GM18520 (cell line): ENCODE measurements at regions not wholly inside any gene's neighbourhood (a gene's known extent, or its start where the extent isn't known, plus 50 kb on each side); places are given as distances from the start of the nearest gene placed in this dataset.
"Not testable (repeated sequence)": the region's sequence is repeated elsewhere in the genome, so short reads cannot be mapped to it uniquely, and the experiment has no call there.

Experiments
- ATAC-seq: cut with Tn5 transposase; IDR thresholded peaks from one replicate; pipeline ENCODE4 v1.9.1; 2021; ENCODE audit not compliant: unreplicated experiment

DNA sequence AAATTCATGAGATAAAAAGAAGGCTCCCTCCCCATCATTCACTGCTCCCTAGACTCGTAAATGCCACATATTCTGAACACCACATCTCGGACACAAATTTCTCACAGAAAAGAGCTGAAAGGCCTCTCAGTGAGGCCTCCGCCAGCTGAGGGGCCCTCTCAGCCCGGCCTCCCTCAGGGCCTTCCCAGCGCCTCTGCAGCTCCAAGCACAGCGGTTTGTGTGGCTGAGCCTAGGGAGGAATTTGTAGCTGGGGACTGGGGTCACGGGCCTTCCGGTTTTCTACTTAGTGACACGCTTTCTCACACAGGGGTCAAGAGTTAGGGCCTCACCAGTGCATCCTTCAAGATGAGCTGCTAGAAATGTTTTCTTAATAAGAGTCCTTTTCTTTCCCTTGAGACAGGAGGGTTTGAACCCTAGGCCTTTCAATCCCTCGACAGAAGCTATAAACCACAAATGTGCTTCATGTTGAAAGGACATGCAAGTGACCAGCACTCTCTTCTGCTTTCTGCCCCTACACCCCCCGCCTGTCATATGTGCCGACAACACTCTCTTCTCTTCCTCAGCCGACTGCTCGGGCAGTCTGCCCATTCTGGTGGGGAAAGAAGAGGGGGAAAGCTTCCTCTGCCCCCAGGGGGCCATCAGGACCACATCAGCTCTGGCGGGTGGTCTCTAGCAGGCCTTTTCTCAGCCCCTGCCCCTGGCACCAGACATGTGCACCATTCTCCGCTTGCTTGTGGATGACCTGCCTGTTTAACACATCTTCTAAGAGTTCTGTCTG is 104.9 kb downstream of the CHIC2 start:
- ATAC-seq: no peak

DNA sequence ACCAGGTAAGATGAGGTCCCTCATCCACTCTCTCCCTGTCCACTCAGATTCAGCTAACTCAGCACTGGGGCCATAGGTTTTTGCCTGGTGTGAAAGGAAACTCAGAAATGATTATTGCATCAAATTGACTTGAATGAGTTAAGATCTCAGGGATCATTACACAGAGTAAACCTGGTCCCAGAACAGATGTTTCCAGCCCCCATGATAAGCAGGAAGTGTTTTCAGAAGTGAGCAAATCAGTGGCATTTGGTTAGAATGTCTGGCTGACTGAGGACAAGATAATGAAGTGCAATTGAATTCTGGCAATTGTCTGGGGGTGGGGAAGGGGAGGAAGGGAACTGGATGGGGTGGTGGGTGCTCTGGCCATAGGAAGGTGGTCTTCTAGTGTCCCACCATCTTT is 108.0 kb downstream of the CHIC2 start:
- no peak for ATAC-seq

DNA sequence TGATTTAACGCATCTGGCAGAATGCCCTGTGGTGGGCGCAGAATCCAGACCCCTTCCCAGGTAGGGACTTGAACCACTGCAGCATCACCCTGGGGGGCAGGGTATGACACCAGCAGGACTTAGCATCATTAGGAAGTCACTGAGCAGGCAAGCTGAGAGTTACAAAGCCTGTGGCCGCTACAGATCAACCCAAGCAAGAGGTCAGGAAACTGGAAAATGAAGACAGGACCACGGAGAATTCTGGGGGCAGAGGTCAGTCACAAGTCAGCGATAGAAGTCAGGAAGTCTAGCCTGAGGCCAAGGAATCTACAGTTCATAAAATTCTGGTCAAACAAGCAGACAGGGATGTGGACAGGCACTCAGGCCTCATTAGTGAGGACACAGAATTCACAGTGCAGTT is 108.4 kb downstream of the CHIC2 start:
- no peak for ATAC-seq

DNA sequence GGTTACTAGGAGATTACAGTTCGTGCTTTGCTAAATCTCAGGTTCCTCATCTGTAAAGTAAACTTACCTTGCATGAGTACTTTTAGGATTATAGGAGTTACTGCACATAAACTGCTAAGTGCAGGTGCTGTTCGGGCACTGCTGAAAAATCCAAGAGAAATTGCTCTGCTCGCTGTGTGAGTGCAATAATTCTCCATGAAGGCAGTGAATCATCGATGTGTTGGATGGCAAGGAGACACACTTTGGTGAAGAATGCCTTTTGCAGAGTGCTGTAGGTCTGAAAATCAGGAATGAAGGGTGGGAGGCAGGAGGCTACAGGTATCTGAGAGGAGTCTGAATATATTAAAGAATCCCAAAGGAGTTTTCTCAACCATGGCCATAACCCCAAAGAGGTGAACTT is 113.0 kb downstream of the CHIC2 start:
- ATAC-seq: no peak

DNA sequence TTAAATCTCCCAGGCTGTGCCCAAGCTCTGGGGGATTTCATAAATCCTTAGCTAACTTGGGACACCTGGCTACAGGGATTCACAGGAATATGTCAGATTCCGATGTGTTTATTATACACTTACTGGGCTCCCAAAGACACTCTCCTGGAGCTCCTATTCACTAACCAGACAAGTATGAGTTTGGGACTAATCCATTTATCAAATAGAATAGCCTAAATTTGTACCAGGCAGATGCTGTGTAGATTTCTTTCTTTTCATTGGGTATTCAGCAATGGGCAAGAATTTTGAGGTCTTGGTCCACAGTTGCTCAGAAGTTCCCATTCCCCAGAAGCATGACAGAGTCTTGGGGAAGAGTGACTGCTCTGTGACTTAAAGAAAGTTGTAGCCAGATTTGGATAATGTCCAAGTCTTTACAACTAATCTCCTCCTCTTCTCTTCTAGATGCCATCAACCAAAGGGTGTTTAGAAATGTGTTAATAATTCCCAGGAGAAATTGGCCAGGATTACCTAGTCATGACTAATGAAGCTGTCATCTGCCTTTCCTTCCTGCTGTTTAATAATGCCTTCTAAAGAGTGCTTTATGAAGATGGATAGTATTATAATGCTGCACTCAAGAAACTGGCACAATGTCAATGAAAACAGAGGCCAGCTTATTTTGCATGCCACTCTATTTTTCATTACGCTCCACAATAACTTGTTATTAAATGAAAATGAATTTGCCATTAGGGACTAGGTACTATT is 120.9 kb downstream of the CHIC2 start:
- no peak for ATAC-seq

DNA sequence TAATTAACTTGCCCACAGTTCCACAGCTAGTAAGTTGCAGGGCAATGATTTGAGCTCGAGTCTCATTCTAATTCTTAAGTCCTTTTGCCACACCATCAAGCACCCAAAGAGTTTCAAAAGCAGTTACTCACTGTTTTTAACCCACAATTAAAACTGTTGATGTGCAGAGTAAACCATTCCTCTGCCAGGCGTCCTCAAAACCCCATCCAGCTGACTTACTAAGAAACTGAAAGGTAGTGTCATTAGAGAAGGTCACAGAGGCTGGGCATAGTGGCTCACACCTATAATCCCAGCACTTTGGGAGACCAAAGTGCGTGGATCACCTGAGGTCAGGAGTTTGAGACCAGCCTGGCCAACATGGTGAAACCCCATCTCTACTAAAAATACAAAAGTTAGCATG is 121.7 kb downstream of the CHIC2 start:
- ATAC-seq: no peak

DNA sequence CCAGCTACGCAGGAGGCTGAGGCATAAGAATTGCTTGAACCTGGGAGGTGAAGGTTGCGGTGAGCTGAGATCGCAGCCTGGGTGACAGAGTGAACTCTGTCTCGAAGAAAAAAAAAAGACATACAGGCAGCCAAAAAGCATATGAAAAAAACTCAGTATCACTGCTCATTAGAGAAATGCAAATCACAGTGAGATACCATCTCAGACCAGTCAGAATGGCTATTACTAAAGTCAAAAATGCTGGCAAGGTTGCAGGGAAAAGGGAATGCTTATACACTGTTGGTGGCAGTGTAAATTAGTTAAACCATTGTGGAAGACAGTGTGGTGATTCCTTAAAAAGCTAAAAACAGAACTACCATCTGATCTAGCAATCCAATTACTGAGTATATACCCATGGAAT is 123.1 kb downstream of the CHIC2 start:
- no peak for ATAC-seq

DNA sequence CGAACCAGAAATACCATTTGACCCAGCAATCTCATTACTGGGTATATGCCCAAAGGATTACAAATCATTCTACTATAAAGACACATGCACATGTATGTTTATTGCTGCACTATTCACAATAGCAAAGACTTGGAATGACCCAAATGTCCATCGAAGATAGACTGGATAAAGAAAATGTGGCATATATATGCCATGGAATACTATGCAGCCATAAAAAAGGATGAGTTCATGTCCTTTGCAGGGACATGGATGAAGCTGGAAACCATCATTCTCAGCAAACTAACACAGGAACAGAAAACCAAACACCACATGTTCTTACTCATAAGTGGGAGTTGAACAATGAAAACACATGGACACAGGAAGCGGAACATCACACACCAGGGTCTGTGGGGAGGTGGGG is 124.5 kb downstream of the CHIC2 start:
- ATAC-seq: not testable (repeated sequence)

DNA sequence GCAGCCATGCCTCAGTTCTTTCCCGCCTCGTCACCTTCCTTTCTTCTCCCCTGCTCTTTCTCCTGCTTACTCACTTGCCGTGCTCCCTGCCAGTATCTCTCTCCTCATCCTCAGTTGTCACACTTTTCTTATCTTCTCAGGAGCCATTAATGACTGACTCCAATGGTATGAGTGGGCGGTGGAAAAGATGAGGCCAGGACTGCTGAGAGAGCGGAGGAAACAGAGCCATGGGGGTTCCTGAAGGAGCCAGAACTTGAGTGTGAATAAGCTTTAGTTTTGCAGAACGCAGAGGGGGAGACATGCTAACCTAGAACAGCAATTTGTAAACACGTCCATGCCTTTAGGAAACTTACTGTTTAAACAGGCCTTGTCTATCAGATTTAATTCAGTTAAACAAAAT is 126.5 kb downstream of the CHIC2 start:
- no peak for ATAC-seq

DNA sequence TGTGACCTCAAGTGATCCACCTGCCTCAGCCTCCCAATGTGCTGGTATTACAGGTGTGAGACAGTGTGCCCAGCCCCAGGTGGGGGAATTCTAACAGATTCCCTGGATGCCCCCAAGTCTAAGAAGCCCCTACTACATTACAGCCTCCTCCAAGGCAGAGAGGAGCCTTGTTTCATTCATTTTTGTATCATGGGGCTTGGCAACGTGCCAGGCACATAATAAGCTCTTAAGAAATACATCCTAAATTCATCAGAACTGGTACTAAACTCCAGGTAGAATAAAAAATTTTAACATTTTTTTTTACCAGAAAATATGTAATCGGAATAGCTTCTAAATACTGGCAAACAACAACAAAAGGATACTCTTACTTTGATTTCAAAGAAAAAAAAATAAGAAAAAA is 127.1 kb downstream of the CHIC2 start:
- ATAC-seq: no peak

DNA sequence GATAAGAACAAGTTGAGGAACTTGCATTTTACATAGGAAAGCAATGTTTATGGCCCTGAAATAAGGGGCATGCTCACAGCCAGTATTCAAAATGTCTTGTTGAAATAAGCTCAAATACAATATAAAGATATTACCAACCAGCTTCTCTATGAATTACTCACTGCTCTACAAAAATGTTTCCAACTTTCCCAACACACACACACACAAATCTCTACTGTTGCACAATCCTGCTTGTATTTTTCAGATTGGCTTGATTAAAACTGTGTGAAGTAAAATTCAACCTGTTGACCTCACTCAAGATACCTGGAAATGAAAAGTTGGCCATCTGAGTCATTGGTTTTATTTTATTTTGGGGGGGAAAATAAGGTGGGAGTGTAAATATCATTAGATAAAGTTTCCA is 128.6 kb downstream of the CHIC2 start:
- no peak for ATAC-seq

DNA sequence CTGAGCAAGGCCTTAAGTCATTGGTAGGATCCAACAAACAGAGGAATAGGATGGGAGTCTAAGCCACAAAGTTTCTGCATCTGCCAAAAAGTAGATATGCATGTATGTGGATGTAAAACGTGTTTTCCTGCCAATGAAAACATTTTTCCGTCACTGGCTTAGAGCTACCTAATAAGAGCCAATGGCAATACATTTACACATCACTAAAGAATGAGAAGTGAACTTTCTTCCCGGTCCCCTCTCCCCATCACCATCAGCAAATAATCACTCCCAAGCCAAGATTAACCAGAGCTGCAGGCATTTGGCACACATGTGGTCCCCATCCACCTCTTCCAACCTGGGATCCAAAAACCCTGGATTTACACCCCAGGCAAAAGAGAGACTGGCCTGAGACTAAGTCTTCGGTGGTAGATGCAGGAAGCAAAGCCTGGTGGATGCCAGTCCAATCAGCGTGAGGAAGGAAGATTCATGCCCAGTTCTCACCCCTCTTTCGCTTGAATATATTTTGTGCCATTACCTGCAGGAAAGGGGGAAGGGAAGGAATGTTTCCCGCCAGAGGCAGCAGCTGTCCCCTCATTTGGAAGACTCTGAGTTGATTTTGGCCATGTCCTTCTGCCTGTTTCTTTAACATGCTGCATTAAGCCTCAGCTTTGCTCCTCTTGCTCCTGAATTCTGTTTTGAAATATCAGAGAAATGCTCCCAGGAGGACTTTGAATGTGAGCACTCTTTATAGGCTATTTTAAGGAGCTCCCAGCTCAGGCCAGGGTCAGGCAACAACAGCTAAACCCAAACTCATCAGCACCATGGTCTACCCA is 131.4 kb downstream of the CHIC2 start:
- no peak for ATAC-seq

DNA sequence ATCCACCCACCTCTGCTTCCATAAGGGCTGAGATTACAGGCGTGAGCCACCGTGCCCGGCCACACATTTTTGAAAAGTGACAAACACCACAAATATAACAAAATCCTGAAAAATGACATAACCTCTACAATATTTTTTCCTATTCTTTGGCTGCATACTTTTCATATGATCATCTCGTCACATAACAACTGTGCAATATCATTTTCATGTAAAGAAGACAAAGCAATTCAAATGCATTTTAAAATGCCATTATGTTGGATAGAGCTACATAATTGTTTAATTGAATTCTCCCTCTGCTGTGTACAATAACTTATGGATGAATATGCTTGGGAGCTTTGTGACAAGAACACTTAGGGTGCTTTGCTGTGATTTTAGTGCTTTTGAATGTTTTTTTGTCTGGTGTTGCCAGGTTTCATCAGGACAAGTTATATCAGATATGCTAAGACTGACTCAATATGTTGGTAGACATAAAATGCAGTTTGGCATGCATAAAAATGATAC is 132.9 kb downstream of the CHIC2 start:
- ATAC-seq: no peak

DNA sequence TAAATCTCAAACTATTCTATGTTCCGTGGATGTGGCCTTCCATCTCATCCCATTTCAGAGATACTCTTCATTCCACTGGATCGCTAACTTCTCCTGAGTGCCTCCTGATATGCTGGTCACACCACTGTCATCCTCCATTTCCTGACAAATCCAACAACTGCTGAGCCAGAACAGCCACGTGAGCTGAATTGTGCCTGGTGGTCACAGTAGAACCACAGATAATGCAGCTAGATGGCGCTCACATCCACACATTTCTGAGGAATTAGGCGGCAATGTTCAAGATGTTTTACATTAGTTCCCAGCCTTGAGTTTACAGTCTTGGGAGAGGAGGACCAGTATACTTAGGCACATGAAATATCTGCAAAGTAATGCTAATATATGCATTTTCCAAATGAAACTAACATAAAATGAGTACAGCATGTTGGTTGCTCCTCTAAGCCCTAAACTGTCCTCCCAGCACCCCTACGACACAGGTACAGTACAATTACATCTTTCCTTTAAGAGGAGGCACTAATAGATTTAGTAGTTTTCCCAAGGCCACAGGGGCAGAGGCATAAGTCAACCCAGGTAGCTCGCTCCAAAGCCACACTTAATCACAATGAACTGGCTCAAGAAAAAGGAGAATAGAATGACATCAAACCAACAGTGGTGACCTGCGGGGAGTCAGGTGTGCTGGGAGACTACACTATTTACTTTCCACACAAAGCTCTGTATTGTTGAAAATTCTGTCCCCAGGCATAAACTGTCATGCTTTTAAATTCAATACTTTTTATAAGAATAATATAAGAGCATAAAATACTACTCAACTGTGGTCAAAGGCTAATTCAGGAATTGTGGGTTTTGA is 134.2 kb downstream of the CHIC2 start:
- no peak for ATAC-seq

DNA sequence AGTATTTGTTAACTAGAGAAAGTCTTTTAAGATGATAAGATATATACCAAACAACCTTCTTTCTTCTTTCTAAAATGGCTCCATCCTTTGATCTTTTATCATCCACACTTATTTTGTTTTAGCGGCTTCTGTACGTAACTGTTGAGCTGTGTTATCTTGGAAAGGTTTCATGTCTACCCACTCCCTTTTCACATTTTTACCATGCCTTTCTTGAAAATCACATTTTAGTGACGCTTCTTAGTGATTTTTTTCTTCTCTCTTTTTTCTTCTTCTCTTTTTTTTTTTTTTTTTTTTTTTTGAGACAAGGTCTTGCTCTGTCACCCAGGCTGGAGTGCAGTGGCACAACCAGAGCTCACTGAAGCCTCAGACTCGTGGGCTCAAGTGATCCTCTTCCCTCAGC is 135.1 kb downstream of the CHIC2 start:
- ATAC-seq: no peak

DNA sequence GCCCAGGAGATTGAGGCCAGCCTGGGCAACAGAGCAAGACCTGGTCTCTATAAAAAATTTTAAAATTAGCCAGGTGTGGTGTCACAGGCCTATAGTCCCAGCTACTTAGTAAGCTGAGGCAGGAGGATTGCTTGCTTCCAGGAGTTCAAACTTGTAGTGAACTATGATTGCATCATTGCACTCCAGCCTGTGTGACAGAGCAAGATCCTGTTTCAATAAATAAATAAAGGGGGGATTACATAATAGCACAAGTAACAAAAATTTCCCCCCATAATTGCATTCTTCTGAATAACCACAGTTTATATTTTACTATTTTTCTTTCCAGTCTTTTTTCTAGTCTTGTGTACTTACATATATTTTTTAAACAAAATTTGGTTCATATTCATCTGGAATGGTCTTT is 135.6 kb downstream of the CHIC2 start:
- ATAC-seq: no peak

DNA sequence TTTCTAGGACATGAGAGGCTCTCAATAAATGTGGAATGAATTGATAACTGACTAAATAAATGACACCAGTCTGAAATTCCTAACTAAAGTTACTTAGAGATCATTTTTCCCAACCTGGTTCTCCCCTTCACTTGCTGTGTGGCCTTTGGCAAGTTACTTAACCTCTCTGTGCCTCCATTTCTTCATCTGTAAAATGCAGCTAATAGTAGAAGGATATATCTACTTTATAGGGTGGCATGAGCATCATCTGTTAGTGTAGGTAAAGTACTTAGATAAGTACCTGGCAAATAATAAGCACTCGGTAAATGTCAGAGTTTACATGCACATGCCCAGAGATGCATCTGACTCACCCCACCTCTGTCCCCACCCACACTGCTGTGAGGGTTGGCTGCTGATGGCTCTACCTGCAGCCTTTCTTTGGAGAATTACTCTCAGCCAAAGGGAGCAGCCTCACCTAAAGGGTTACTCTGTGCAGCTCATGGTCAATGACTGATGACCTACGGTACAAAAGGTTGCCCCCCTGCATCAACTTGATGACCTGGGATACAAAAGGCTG is 139.3 kb downstream of the CHIC2 start:
- ATAC-seq: no peak

DNA sequence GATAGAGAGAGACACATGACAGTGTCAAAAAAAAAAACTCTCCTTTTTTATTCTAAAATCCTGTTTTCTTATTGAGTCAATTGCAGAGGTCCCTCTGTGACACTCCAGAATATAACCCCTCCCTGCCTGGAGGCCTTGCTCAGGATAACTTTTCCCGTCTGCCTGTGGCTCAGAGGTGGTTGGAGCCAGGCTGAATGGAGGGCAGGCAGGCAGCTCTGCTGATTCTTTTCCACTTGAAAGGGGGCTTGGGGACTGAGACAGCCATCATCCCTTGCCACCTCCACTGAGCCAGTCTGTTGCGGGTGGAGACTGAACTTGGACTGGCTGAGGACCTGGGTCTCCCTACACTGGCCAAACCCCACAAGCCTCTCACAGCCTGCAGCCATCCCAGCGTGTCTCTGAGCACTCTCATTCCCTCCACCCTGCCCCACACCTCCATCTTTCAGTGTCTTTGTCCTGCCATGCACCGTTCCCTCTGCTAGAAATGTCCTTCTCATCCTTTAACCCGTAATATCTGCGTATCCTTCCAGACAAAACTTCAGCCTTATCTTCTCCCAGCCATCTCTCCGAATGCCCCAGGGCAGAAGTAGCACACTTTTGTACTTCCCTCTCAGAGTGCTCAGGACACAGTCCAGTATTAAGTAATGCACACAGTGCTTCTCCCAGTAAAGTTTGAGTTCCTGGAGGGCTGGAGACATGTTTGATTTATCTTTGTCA is 139.9 kb downstream of the CHIC2 start:
- ATAC-seq: no peak

DNA sequence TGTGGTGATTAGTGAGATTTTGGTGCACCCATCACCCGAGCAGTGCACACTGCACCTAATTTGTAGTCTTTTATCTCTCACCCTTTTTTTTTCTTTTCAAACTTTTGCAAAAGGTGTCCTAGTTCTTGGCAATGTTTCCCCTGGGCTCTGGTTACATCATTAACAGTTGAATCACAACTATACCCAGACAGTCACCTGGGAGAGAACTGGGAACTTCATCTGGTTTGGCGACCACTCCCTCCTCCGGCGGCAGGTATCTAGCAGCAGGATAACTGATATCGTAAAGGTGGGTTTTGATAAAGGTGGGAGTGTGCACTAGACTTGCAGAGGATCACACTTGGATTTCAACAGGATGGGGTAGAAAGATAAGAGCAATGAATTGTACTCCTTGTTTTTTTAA is 140.5 kb downstream of the CHIC2 start:
- no peak for ATAC-seq

DNA sequence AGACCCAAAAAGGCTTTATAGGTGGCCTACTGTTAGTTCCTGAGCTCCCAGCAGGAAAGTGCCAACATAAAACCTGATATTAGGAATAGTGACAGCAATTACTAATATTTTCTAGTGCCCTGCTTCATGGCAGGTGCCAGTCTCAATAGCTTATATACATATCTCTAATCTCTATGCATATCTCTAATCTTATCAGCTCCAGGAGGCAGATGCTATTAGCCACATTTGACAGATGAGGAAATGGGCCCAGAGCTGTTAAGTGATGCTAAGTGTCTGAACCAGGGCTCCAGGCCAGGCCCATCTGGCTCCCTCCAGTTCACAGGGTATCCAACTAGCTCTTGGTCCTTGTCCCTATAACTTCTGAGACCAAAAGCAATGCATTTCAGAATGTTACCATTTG is 142.5 kb downstream of the CHIC2 start:
- ATAC-seq: no peak
